Kidney tubule cell (primary cell): ENCODE measurements at regions not wholly inside any gene's neighbourhood (a gene's known extent, or its start where the extent isn't known, plus 50 kb on each side); places are given as distances from the start of the nearest gene placed in this dataset.

Experiments
- DNase-seq: peaks from one replicate; pipeline ENCODE4 v3.0.0-alpha.2; 2018; ENCODE audit warnings: low spot score

DNA sequence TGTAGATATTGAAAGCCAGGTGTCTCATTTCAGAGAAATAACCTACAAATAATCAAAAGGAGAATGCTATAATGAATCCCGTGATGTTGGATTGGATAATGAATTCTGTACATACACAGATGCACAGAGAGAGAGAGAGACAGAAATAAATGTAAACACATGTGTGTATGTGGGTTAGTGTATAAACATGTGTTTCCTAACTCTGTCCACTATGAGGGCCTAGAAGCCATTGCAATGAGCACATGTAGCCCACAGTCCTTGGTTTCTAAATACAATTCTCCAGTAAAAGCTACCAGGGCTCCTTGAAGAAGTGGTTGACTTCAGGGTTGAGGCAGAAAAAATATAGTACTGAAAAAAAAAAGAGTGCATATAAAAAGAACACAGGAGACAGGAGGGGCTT lies 109.5 kb downstream of the INHBB start:
- no peak for DNase-seq

DNA sequence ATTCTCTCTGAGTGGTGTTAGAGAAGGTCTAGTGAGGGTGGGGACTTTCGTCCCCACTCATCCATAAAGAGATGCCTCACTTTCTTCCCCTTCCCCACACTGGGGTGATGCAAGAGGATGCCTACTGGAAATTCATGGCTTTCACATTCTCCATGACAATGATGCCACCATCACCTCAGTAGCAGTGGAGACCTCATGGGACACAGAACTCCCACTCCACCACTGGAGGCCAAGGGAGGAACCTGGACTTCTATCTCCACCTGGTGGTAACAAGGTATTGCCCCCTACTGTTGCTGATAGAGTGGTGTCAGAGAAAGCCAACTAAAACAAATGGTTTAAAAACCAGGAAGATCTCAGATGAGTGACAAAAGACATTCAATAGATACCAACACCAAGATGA lies 110.9 kb downstream of the INHBB start:
- peak; percentile 25 for DNase-seq

DNA sequence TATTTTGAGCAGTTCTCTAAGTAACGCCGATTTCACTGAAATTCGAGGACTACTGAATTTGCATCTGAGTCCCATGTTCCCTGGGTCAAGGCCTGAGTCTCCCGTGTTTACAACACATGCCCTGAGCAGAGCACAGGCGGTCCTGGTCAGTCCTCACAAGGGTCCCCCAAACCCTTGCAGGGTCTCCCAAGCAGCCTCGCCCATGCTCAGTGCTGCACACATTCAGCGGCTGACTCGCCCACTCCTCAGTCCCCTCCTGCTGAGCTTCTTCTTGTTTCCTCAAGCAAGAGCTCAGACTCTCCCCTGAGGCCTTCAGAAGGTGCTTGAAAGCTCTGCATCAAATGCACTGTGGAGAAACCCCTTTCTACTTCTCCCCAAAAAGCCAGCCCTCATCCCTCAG lies 114.6 kb downstream of the INHBB start:
- DNase-seq = no peak

DNA sequence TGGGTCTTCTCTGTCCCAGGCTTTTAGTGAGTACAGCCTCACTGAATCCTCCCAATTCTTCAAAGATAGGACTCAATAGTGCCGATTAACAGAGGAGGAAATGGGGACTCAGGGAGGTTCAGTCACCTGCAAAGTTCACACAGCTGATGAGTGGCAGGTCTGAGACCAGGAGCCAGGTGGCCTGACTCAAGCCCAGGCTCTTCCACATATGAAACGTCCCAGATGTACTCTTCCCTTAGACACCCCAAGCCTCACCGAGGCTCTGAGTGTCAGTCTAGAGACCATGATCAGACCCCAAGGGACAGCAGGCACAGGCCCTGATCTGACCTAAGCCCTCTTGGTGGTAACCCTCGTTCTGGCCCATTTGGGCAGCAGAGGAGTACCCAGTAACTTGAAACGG lies 115.2 kb downstream of the INHBB start:
- no peak for DNase-seq

DNA sequence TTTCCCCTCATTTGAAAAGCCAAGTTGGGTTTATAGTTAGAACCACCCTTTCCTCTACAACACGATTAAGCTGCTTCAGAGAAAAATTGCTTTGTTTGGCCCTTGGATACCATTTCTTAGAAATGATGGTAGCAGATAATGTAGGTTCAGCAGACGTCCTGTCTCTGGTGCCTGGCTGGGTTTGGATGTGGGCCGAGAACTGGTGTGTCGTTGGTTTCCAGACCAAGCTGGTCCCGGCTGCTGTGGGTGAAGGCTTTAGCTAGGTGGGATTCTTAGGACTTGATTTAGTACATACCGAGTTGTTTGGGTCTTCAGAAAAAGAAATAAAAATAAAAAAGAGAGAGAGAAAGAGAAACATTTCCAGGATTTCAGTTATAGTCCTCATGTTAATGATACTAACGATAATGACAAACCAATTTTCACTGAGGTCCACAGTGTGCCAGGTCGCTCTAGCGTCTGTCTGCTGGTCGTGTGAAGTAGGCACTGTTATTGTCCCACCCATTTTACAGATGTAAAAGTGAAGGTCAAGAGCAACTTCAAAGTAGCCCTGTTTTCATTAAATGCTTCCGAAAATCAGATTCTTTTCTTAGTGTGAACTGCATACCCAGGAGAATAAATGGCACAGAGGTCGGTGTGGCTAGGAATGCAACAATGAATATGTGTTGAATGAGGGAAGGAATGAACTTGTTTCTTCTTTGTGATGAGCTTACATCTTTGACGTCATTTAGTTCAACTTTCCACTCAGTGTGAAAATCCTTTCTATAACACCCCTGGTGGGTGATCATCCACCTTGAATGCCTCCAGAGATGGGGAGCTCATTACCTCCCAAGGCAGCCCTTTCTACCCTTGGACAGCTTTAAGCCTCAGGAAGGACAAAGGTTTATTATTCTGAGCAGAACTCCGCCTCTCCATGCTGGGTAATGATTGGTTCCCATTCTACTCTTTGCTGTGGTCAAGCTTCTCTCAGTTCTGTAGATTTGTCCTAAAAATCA lies 115.9 kb downstream of the INHBB start:
- no peak for DNase-seq

DNA sequence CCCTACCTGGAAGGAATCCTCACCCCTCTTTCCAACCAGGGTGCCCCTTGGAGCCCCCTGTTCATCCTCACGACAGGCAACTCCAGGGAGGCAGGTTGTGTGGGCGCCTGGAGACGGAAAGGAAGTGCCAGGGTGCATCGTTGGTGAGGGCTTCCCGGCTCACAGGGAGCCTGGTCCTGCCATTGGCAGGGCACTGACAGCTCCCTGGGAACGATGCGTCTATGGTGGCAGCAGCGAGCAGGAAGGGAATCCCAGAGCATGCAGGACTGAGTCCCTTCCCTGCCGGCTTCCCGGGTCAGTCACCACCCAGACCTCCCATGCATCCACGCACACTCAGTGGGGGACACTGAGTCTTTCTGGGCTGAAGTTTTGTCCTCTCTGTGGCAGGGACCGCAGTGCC lies 117.6 kb downstream of the INHBB start:
- no peak for DNase-seq

DNA sequence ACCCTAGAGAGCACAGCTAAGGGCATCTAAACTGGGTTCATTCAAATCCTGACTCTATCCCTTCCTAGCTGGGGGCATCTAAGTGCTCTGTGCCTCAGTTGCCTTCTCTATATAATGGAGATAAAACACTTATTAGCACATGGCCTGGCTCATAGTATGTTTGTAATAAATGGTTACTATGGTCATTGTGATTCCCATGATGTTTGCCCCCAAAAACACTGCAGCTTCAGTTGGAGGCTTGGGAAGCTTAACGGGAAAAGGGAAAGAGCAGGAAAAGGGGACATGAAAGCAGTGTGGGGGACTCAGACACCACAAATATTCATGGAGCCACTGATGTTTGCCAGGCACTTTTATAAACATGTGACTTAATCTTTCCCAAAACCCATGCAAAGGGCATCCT lies 118.1 kb downstream of the INHBB start:
- no peak for DNase-seq

DNA sequence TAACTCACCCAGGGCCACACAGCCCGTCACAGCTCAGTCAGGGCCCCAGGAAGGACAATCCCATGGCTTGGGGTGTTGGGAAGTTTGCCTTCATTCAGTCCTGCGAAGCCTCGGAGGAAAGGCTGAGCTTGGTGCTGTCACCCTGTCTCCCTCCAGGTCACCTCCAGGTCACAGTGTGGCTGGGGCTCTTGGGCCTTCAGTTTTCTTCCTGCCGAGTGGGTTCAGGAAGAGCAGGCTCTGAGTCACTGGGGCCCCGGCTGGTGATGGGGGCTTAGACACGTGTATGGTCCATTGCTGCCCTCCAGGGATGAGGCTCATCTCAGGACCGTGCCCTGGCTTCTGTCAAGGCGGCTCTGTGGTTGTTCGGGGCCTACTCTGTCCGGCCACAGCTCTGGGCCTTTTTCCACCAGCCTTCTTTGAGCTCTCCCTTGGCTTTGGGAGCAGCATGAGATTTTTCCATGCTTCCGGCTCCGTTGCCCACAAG lies 118.6 kb downstream of the INHBB start:
- no peak for DNase-seq

DNA sequence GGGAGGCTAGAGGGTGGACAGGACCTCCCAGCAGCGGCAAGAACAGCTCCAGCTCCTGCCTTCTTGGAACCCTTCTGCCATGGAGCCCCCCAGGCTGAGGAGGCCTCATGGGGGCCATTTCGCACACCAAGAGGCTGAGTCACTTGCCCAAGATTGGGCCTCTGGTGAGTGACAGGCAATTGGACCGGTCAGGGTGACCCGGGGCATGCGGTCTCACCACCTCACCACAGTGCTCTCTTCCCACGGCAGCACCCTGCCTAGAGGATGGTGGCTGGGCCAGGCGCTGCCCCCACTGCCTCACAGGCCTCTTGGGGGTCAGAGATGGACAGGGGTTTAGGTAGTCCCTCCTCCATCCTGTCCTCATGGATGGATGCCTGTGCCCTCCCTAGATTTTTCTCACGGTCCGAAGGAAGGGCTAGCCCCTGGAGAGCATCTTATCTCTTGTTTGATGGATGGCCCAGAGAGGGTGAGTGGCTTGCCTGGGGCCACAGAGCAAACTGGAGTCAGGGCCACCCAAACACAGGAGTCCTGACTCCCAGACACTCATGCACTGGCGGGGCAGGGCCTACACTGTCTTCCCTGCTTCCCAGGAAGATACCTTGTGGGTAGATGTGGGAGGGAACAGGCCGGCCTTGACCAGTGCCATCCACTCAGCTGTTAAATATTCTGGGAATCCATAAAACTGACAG lies 119.2 kb downstream of the INHBB start:
- DNase-seq = no peak

DNA sequence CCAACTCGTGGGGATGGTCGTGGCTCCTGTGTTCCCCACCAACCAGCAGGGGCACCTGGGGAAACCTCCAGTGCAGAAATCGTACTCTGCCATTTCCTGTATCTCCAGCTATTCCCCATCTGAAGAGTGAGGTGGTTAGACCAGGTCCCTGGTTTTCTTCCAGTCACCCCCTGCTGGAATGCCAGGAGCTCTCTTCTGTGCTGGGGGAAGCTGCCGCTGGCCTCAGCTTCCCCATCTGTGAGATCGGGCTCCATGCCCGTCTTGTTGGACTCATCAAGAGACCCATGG lies 119.7 kb downstream of the INHBB start:
- DNase-seq = no peak

DNA sequence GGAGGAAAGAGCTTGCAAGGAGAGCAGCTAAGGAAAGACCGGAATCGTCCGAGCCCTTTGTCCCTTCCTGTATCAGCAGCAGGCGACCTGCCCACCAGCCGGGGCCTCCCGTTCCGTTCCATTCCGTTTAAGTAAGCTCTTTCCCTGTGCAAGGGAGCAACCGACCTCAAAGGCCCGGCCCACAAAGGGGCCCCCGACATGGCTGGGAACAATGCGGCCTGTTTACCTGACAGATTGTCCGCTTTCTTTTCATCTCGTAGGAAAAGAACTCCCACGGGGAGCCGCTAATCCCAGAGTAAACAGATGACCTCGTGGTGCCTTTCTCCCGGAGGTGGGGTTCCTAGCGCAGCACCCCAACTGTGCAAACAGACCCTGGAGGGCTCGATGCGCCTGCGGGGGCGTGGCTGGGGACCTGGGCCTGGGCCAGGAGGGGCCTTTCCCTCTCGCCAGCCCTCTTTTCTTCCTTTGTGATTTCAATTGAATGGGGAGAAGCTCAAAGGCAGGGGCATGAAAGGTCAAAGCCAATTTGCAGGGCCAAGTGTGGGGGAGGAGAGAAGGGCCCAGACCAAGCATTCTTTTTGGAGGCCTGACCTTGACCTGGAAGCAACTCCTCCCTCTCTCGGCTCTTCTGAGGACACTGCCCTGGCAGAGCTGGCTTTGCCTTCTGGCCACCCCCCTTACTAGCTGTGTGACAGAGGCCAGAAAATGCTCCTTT lies 120.2 kb downstream of the INHBB start:
- no peak for DNase-seq

DNA sequence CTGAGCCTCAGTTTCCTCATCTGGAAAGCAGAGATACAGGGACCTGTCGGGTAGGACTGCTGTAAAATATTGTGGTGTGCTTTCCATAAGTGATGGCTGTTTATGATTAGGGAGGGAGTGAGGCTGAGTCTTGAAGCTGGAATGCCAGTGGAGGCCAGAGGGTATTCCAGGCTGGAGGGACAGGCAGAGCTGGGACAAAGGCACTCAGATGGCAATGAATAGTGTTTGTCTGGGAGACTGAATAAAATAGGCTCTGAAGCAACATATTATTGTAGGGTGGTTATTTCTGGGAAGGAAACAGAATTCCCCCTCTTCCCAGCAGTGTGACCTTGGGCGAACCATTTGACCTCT lies 120.7 kb downstream of the INHBB start:
- DNase-seq = no peak

DNA sequence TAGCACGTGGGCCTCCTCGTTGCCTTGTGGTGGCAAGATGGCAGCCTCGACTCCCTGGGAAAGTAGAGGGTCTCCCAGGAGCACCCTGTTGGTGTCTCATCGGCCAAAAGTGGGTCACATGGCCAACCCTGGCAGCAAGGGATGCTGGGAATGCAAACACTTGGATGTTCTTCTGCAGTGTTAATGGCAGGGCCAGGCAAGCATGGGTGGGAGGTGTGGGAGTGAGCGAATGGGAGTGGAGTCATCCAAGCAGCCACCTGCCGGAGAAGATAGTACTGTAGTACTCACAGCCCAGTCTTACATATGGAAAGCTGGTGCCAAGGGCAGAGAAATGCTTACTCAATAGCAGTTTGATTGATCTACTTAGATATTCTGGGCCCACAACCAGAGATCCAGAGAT lies 122.2 kb downstream of the INHBB start:
- DNase-seq = no peak

DNA sequence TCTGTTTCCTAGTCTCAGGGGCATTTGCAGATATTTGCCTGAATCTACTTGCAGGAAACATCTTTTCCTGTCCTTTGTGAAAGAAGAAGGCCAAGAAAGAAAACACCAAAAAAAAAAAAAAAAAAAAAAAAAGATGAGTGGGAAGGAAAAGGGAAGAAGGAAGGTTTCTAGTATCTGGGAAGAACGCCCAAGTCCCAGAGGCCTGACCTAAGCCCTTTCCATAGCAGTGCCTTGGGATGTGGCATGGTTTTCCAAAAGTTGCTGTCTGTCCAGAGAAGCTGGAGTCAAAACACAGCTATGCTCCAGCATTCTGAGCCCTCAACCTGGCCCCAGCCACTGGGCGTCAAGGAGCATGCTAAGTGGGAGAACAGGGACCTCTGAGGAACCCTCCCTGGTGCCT lies 123.5 kb downstream of the INHBB start:
- no peak for DNase-seq

DNA sequence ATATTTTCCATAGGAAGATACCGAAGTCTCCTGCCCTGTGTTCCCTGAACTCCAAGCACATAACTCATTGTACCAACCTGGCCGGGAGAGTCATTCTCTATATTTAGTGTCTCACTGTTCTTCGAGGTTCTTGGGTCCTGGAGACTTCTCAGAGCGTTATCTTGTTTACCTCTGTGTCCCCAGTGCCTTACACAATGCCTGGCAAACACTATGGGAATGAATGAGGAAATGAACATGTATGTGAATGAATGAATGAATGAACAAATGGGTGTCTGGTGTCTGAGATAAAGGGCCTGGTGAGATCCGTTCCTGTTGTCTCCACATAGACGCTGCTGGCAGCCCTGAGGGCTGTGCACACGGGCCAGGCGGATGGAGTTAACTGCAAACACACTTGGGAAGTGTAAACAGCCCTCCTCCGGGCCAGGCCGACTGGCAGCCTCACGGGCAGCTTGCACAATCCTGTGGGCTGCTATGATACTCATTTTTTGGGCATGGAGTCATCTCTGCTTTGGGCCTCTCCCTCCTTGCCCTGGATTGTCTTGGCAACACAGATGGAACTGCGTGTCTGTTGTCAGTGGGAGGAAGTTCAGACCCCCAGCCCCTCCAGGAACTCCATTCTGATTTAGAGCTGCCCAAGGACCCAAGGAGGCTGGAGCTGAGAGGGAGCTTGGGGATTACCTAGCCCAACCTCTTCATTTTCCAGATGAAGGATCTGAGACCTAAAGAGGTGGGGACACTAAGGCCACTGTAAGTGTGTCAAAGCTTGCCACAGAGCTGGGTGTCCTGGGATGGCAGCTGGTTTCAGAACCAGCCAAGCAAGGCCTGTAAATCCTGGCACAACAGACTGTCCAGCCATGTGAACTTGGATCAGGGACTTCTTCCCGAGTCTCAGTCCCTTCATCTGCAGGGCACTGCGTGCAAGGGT lies 124.4 kb downstream of the INHBB start:
- DNase-seq = peak; percentile 60

DNA sequence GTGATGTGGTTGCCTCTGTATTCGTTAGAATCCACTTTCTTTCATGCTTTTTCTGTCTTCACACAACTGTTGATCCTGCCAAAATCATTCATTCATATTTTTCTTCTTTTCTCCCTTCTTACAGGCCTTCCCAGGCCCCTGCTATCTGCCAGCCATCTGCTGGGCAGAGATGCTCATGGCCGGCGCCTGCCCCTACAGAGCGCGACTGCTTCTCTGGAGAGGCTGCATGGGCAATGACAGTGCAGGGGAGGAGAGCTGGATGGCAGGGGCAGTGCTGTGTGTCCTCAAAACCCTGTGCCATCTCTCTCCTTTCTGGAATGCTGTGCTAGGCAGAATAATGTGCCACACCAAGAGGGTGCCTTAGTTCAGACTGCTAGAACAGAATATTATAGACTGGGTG lies 125.2 kb downstream of the INHBB start:
- no peak for DNase-seq

DNA sequence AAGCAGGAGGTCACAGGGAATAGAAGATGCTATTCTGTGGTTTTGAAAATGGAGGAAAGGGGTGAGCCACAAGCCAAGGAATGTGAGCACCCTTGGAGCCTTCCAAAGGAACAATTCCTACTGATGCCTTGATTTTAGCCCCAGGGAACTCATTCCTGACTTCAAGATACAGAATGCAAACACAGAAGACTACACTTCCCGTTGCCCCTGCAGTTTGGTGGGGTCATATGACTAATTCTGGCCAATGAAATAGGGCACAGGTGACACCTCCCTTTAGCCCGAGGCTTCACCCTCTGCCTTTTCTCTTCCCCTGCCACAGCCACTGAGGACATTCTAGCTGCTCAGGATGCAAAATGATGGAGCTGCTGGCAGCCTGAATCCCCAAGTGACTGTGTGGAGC lies 126.1 kb downstream of the INHBB start:
- DNase-seq = no peak

DNA sequence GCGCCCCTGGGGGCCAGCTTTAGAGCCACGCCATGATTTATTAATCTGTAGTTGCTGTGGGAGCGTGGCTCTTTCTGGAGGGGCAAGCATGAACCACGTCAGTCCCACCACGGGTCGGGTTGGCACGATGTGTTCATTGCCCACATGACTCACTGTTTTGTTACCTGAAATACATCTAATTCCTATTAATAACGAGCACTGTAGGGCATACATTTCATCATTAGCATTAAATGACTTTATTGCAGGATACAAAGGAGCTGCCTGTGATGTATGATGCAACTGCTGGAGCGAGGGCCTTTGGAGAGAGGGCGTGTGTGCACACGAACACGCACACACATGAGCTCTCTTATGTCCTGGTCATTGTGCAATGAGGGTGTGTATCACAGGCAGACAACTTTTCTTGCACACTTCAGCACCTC lies 127.0 kb downstream of the INHBB start:
- no peak for DNase-seq

DNA sequence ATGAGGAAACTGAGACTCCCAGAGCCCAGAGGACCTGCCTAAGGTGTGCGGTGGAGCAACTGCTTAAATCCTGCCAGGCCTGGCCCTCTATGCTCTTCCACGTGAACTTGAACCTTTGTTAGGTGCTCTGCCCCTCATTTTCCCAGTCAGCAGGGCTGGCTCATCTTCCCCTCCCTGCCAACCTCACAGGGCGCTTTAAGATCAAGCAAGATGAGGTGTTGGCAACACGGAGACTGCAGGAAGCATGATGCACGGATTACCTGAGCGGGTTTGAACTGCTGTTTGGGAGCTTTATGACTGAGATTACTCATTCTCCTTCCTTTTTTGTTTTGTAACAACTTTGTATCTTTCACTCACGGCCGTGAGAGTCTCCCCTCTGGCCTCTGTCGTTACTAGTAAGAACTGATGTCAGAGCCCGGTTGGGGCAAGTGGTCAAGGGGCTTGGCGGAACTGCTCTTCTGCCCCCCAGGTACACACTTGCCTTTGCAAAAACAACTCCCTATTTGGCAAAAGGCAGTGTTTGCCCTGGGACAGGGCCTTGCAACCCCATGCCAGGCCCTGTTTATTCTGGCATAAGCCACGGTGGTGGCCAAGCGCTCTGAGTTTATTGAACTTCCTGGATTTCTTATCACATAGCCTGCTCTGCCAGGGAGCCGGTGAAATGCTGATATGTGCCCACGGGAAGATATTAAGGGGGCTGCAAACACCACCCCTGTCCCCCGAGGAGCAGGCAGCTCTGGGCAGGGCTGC lies 127.8 kb downstream of the INHBB start:
- DNase-seq = no peak

DNA sequence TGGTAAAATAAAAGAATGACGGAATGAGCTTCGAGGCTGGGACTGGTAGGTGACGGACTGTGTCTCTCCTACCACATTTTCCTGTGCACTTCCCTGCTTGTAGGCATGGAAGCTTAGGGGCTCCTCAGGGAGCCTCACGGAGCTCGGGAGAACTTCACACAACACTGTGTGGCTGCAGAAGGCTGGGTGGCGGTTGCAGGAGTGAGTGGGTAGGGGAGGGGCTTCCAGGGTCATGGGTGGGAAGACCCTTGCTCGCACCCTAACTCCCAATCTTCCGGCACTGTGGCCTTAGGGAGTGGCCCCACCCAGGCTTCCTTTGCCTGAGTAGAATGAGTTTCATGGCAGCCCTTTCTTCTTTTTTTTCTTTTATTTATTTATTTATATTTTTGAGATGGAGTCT lies 128.6 kb downstream of the INHBB start:
- no peak for DNase-seq

DNA sequence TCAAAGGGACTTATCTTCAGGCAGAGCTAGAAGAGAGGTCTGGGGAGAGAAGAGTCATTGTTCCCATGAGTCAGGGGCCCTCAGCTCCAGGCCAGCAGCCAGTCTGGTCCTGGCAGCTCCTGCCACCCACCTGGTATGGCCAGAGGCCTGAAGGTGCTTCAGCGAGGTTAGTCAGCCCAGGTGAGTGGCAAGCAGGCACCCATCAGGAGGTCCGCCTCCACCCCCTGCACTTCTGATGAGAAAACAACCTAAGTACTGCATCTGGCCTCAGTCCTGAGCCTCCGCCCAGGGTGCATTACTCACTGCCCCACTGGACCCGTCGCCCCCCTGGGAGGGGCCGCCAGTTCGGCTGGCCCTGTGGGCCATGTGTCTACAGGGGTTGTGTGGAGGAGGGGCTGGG lies 130.2 kb downstream of the INHBB start:
- no peak for DNase-seq
